ENCODE measurements at regions not wholly inside any gene's neighbourhood (a gene's known extent, or its start where the extent isn't known, plus 50 kb on each side); places are given as distances from the start of the nearest gene placed in this dataset.
"Not testable (repeated sequence)": the region's sequence is repeated elsewhere in the genome, so short reads cannot be mapped to it uniquely, and the experiment has no call there.

GRCh38 chr10:33036670-33037069 is 78.6 kb upstream of the ITGB1 start:
- no peak for DNase-seq (ENCODE audit: low read depth)

- no peak for DNase-seq (ENCODE audit: low read depth)
These were observed 77.4 kb upstream of the ITGB1 start for GRCh38 chr10:33035411-33035810.

DNA sequence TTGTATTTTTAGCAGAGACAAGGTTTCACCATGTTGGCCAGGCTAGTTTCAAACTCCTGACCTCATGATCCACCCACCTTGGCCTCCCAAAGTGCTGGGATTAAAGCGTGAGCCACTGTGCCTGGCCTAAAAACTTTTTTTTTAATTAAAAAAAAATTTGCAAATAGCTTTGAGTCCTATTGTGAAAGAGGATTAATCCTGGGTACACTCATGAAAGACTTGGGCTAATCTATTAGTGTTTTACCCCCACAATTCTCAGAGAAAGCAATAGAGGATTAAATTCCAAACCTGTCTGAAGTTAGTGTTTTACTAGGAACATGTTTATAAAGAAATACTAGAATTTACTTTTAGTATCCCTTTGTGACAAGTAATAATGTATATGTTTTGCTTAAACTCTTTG is 76.9 kb upstream of the ITGB1 start:
- no peak for DNase-seq (ENCODE audit: low read depth)

DNA sequence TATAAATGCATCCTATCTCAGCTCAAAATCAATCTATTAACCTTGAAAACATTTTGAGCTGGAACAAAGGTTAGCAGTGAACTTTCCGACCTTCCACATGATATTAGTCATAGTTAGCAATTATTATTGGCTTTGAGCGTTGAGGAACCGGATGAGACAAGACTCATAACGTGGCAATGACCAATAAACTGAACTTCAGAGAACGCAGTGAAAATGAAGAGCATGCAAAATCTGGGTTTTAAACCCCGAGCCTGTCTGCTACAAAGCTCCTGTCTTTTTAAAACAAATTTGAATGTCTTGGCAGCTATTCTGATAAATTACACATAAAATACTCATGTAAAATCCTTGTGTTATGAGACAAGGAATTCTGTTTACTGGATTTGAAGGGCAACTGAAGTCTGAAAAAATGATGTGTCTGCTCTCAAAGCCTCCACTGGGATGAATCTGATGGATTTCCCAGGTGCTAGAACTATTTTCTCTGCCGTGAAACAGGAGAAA is 74.7 kb upstream of the ITGB1 start:
- peak; percentile 60 for DNase-seq (ENCODE audit: low read depth)

GRCh38 chr10:33031815-33032653 is 74.0 kb upstream of the ITGB1 start:
- DNase-seq (ENCODE audit: low read depth), result no peak

DNA sequence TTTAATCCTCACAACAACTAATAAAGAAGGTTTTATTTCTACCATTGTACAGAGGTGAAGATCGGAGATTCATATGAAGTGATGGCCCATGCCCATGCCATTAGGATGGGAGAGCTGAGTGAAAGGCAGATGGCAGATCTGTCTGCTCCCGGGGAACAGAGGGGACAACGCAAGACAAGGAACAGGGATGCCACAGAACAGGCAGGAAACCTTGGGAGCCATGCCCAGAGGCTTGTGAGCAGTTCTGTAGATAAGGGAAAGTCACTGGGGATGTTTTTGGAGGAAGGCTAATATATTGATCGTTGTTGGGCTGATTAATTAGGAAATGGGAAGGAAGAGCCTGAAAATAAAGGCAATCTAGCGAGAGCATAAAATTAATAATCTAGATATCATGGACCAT is 73.1 kb upstream of the ITGB1 start:
- DNase-seq (ENCODE audit: low read depth), result no peak

DNA sequence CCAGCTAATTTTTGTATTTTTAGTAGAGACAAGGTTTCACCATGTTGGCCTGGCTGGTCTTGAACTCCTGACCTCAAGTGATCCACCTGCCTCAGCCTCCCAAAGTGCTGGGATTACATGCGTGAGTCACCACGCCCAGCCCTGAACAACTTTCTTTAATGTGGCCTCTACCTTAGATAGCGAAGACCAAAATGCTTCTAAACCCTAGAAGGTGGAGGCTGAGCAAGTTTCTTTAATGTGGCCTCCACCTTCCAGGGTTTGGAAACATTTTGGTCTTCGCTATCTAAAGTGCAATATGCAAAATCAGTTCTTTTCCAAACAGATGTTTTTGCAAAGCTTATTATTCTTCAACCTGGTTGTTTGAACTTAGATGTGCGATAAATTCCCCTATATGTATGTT is 70.5 kb upstream of the ITGB1 start:
- DNase-seq (ENCODE audit: low read depth), result not testable (repeated sequence)

GRCh38 chr10:33027088-33027487 is 69.1 kb upstream of the ITGB1 start:
- DNase-seq (ENCODE audit: low read depth), result no peak

GRCh38 chr10:33026422-33026821 is 68.4 kb upstream of the ITGB1 start:
- DNase-seq (ENCODE audit: low read depth), result no peak

DNA sequence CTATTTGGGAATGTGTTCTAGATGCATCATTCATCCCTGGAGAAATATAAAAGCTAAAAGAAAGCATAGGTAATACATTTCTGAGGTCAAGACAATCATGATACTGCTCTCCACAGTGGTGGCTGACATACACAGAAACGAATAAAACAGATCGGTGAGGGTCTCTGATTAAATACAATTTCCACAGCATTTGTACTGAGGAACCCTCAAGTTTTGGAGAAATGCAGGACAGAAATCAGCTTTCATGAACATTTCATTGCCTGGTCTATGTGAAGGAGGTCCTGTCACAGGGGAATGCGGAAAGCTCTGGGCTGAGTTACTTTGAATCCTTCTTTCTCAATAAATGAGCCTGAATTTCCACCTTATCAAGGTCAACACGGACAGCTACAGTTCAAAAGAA is 67.9 kb upstream of the ITGB1 start:
- no peak for DNase-seq (ENCODE audit: low read depth)

- DNase-seq (ENCODE audit: low read depth), result no peak
These were observed 67.0 kb upstream of the ITGB1 start for GRCh38 chr10:33025039-33025438.

GRCh38 chr10:33022691-33023090 is 64.7 kb upstream of the ITGB1 start:
- DNase-seq (ENCODE audit: low read depth), result no peak

GRCh38 chr10:33022090-33022489 is 64.1 kb upstream of the ITGB1 start:
- no peak for DNase-seq (ENCODE audit: low read depth)

- DNase-seq (ENCODE audit: low read depth), result no peak
These were observed 59.0 kb upstream of the ITGB1 start for GRCh38 chr10:33016988-33017387.

- DNase-seq (ENCODE audit: low read depth), result peak; percentile 67
These were observed 57.9 kb upstream of the ITGB1 start for GRCh38 chr10:33015761-33016547.

GRCh38 chr10:33013331-33013730 is 55.3 kb upstream of the ITGB1 start:
- DNase-seq (ENCODE audit: low read depth), result not testable (repeated sequence)

DNA sequence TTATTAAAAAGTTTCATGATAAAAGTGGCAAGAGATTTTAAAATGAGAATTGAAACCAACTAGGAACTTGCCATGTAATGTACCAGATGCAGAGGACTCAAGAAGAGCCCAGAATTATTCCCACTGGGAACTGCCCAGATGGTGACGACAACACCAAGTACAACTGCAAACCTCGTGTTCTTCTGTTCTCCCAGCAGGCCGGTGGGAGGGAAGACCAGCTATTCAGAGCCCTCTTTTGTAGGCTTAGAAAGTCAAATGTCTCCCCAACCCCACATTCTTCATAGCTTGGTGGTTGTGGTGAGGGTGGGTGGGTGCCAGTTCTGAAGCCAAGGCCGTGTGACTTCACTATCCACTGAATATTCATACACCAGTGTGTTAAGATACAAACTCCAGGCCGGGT is 54.3 kb upstream of the ITGB1 start:
- no peak for DNase-seq (ENCODE audit: low read depth)

DNA sequence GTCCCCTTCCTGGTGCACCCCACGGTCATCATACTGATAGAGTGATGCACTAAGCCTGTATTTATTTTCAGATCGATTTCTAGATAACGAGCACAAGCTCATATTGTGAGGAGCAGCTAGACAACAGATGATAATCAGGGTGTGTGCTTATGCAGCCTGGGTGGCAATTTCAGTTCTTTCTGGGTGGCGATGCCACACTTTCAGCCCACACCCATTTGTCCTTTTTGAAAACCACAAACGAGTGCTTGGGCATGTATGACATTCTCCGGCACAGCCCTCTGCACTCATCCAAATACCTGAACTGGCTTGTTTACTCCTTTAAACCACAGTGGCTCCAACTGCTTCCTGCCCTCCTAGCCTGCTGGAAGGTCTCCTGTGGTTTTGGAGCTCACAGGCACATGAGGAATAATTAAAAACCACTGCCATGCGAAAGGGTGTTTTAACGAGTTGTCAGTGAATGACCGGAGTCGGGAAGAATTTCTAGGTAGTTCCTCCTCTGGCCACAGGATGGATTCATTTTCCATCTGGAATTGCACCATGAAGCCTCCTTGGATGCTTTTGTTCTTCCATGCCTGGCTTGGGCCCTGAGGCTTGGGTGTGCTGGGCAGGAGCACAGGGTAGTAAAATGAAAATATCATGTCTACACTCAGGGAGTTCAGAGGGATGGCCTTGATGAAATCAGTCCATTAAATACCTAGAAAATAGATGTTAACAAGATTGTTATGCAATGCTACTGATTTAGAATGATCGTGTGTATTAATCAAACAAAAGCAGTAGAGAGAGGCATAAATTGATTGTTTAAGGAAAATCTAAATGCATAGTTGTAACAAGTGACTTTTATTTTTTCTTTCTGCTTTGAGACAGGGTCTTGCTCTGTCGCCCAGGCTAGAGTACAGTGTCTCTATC is 52.4 kb upstream of the ITGB1 start:
- DNase-seq (ENCODE audit: low read depth), result peak; percentile 95

- no peak for DNase-seq (ENCODE audit: low read depth)
These were observed 51.5 kb upstream of the ITGB1 start for GRCh38 chr10:33009244-33010131.

DNA sequence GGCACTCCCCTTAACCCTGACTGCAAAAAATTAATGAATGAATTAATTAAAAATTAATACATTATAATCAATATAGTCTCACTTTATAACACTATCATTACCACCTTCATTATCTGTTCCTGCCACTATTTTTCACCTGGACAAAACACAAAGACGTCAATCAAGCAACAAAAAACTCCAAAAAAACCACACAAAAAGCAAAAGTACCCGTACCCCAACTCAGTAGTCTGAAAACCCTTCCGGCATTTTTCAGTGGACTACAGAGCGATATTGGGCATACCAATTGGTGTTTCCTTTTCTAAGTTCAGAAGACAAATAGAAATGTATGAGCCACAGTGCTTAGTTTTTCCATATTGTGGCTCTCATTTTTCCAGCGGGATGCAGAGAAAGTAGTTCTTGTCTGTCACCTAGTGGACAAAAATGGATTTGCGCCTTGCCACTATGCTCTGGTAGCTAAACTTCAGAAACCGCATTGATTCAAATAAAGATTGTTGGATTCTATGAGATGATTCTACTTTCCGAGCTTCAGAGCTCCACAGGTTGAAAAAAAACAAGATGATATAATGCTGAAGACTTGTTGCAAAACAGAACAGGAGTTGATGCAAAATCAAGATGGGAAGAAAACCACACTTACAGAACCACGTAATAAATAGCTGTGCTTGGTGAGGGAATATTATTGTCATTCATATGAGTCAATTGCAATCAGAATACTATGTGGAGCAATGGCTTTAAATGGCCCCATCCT is 50.6 kb upstream of the ITGB1 start:
- DNase-seq (ENCODE audit: low read depth), result peak; percentile 79
